Activated CD4-positive, alpha-beta T cell treated with anti-CD3 and anti-CD28 coated beads, Interleukin-2, Interleukin-4, amounts not matched to agents 100 ng/mL and 50 ng/mL, durations not matched to agents 16 hours and 8 hours (primary cell): ENCODE measurements at regions not wholly inside any gene's neighbourhood (a gene's known extent, or its start where the extent isn't known, plus 50 kb on each side); places are given as distances from the start of the nearest gene placed in this dataset.
"Not testable (repeated sequence)": the region's sequence is repeated elsewhere in the genome, so short reads cannot be mapped to it uniquely, and the experiment has no call there.

Experiments
- DNase-seq: peaks from one replicate; pipeline ENCODE4 v3.0.0-alpha.2; 2020; ENCODE audit warnings: low spot score

DNA sequence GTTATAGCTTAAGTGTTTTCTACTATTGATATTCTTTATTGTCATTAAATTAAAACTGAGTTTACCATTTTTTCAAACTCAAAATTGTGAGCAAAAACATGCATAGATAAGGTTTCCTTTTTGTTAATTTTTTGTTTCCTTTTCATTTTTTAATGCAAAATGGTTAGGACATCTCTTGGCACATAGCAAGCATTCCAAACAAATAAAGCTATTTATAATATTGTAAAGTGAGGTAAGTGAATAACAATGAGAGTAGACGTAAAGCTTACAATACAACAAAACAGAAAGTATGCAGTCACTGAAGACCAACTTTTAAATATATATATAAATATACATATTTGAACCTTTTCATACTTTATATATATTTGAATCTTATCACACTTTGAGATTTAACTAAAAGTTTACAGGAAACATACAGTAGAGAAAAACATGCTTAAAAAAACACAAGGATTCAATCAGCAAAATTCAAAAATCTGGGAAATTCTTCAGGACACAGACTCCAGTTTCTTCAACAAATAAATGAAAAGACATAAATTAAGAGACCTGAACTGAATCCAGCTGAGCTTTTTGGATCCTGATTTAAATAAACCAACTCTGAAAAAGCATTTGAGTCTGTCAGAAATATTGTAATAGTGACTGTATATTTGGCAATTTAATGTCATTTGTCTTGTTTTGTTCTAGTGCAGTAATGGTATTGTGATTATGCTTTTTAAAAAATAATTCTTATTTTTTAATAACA, 67.5 kb upstream of the SAMSN1 start:
- DNase-seq = no peak

- not testable (repeated sequence) for DNase-seq
Observed at GRCh38 chr21:14610119-14610518, 64.0 kb upstream of the SAMSN1 start.

GRCh38 chr21:14609274-14609673, 63.2 kb upstream of the SAMSN1 start:
- no peak for DNase-seq

- no peak for DNase-seq
Observed at GRCh38 chr21:14607262-14607661, 61.1 kb upstream of the SAMSN1 start.

GRCh38 chr21:14603202-14603601, 57.1 kb upstream of the SAMSN1 start:
- DNase-seq = no peak

DNA sequence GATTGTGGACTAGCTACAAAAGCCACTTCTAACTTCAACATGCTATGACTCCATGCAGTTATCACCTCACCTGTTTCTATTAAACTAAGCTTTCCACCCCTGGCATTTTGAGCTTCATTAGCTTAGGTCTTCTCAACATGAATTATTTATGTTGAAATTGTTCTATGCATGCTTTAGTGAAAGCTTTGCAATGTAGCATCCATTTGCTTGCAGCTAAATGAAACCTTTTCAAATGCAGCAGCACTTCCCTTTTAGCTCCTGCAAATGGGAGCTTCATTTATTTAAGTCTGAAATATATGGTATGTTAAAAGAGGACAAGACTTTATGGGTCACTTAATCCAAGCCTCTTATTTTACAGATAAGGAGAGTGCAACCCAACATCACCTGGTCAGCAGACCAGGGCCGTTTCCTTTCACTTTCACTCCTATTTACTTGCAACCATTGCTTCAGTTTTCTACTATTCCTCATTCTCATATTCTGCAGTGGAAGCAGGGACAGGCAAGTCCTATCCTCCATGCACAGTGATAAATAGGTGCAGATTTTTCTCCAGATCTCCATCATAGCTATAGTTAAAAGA, 56.4 kb upstream of the SAMSN1 start:
- DNase-seq = no peak

DNA sequence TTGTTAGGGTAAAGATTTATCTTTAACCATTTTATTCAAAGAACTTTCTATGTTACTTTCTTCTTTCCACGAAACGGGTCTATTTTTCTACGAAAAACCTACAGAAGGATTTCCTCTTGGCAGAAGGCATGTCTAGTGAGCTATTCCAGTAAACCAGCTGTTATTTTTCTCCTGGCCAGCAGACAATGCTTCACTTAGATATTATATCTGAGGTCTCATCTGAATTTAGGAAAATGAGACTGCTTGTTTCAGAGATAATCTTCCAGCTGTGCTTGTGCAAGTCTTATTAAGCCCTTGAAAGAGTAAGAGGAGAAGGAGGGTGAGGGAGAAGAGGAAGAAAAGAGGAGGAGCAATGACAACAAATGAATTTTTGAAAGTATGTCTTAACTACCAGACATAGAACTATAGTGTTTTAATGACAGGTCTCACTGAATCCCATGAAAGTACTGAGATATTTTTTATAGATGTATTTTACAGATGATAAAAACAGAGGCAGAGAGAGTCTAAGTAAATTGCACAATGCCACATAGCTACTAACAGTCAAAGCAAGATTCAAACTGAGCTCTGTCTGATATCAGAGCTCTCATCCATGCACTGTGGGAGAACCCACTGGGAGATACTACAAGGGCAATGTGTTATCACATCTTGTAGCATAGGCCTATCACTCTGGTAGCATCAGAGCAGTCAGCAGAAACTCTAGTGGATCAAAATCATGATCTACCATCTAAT, 54.6 kb upstream of the SAMSN1 start:
- no peak for DNase-seq

GRCh38 chr21:14598065-14598464, 52.0 kb upstream of the SAMSN1 start:
- DNase-seq = no peak
